HG02798 (cell line): ENCODE measurements at regions not wholly inside any gene's neighbourhood (a gene's known extent, or its start where the extent isn't known, plus 50 kb on each side); places are given as distances from the start of the nearest gene placed in this dataset.

Source experiments
- ATAC-seq: cut with Tn5 transposase; IDR thresholded peaks from one replicate; pipeline ENCODE4 v1.9.1; 2021; ENCODE audit warnings: mild to moderate bottlenecking; ENCODE audit not compliant: unreplicated experiment, poor library complexity

DNA sequence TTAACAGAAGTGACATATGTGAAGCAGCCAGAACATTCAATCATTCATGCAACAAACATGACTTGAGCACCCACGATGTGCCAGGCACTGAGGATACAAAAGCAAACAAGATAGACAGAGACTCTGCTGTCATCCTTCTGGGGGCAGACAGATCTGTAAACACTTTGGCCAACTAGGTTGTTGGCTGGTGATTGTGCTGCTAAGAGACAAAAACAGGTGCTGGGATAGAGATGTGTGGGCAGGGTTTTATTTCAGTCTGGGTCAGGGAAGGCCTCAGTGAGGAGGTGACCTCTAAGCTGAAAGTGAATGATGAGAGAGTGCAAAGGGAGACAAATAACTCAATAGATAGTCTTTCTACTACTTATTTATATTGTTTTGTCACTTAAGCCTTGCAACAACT, 147.0 kb upstream of the VEPH1 start:
- ATAC-seq = no peak

GRCh38 chr3:157649511-157649910, 146.3 kb upstream of the VEPH1 start:
- no peak for ATAC-seq

DNA sequence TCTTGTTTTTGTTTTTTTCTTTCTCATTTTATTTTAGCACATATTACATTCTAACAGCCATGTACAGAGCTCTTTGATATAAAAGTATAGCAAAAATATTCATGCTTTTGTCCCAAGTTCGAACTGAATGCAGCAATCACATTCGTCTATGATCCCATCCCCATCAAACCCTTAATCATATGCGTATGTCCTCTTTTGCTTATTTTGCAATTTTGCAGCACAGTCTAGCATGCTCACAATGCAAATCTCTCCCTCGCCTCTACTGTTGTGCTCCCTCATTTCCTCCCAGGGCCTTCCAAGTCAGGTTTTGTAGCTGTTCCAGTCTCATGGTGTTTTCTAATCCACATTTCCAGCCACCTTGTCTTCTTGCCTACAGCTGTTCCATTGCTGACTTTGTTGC, 144.6 kb upstream of the VEPH1 start:
- ATAC-seq = no peak

DNA sequence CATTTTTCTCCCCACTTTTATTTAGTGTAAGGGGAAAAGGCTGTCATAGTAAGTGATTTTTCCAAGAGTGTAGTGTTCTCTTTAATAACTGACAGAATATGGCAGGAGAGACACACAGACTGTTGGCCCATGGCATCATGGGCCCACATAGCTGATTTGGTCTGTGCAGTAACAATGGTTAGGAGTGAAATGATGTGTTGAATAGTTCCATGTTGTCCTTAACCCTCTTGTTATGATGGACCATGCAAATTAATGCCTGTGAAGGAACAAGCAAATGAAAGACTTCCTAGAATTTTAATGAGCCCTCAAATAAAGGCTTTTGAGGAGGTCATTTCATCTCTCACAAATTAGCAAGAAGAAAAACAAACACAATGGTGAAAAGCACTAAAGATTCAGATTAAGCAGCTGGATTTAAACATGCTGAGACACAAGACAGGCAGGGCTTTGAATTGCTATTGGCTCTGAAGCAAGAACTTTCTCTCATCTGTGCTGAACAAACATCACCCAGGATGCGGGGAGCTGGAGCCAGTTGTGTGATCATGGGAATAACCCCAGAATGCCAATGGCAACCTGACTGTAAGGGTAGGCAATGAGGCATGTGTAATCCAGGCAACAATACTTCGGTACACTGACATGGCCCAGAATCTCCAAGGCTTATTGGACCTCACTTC, 136.7 kb upstream of the VEPH1 start:
- ATAC-seq = no peak

DNA sequence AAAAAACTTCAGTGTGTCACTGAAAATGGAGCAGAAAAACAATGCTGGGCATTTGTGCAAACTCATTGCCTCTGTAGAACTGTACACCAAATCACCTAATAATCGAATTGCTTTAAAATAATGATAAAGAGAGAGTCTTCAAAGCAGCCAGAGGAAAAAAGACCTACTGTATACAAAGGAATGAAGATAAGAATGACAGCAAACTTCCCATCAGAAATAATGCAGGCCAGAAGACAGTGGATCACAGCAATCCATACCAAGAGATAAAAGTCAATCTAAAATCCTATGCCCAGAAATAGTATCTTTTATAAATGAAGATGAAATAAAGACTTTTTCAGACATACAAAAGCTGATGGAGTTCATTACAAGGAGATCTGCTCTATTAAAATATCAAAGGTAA, 134.7 kb upstream of the VEPH1 start:
- ATAC-seq = no peak

GRCh38 chr3:157633241-157633640, 130.0 kb upstream of the VEPH1 start:
- no peak for ATAC-seq

GRCh38 chr3:157632075-157632474, 128.9 kb upstream of the VEPH1 start:
- ATAC-seq = no peak

DNA sequence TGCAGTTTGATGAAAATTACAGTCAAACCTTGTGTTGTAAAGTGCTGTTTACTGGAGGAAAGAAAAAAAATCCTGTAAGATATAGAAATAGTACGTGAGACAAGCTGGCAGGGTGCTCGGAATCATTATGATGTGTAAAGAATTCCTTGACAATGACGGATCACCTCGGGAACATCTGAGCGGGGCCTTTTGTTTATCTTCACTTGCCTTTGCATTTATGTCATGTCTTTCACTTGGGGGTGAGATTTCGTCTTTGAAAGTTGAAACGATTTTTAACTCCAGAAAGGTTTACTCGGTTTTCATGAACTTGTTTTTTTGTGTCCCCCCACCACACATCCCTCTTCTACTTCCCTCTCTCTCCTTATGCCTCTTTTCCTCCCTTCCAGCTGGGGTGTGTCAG, 128.3 kb upstream of the VEPH1 start:
- ATAC-seq = no peak

GRCh38 chr3:157626817-157627216, 123.6 kb upstream of the VEPH1 start:
- no peak for ATAC-seq

GRCh38 chr3:157624801-157625200, 121.6 kb upstream of the VEPH1 start:
- no peak for ATAC-seq

DNA sequence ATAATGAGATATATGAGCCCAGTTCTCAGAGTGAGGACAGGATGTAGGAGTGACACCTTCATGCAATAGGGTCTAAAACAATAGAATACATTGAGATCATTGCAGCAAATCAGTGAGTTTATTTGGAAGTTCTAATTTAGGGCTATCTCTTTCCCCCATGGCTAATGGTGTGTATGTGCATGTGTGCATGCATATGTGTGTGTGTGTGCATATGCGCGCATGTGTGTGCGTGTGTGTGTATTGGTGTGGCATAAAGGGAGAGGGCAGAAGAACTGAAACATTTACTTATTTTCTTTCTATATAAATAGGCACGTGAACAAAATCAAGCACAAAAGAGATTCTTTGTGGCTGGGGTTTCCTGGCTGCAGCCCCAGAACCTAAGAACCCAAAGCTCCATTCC, 115.7 kb upstream of the VEPH1 start:
- no peak for ATAC-seq

- ATAC-seq = peak; percentile 76
These were observed 115.0 kb upstream of the VEPH1 start for GRCh38 chr3:157618075-157618760.

GRCh38 chr3:157614896-157615295, 111.7 kb upstream of the VEPH1 start:
- no peak for ATAC-seq

GRCh38 chr3:157611536-157612076, 108.4 kb upstream of the VEPH1 start:
- no peak for ATAC-seq

DNA sequence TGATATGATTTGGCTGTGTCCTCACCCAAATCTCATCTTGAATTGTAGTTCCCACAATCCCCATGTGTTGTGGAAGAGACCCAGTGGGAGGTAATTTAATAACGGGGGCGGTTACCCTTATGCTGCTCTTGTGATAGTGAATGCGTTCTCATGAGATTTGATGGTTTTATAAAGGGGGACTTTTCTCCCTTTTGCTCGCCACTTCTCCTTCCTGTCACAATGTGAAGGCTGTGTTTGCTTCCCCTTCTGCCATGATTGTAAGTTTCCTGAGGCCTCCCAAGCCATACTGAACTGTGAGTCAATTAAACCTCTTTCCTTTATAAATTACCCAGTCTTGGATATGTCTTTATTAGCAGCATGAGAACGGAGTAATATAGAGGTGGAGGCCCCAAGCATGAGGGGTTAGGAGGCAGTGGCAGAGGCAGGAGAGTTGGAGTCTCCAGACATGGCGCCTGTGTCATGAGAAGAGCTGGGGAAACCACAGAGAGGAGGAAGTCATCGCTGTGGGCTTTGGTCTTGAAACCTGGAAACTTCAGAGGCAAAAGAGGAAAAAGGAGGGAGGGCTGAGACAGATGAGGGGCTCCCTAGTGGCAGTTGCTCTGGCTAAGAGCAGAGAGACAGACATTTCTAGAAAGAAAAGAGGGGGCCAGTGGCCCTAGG, 107.8 kb upstream of the VEPH1 start:
- no peak for ATAC-seq

DNA sequence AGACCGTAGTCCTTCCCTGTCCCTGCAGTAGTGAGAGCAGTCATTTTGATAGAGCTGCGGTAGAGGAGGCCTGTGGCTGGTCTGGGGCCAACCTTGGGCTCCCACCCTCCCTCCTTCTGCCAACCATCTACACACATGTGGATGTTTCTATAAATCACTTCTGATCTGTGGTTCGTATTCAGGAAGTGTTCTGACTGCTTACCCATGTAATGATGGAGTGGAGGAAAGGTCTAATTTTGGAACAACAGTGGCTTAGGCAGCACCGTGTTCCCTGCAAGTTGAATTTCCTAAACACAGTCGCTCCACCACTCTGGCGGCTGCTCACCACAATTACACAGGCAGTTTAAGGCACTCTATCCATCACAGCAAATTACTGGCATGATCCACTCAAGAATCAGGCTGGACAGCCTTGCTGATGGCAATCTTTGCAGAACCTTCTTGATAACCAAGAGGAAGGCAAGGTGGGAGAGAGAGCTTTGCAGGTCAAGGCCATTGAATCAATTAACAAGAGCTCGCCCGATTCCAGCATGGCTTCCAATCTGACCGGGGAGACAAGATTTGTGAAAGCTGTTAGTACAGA, 104.7 kb upstream of the VEPH1 start:
- no peak for ATAC-seq

DNA sequence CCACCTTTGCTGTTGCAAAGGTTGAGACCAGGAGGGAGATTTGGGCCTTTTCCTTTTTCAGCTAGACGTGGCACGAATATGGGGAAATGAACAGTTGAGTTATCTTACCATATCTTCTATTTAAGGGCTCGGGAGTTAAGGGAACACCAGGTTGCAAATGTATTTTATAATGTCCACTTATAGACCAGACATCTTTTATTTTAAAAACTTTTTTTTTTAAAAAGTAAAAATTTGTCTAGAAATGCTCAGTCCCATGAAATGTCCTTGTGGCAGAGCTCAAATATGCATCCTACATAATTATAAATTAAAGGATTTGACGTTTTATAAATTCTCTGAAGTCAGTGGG, 103.6 kb upstream of the VEPH1 start:
- ATAC-seq = no peak

DNA sequence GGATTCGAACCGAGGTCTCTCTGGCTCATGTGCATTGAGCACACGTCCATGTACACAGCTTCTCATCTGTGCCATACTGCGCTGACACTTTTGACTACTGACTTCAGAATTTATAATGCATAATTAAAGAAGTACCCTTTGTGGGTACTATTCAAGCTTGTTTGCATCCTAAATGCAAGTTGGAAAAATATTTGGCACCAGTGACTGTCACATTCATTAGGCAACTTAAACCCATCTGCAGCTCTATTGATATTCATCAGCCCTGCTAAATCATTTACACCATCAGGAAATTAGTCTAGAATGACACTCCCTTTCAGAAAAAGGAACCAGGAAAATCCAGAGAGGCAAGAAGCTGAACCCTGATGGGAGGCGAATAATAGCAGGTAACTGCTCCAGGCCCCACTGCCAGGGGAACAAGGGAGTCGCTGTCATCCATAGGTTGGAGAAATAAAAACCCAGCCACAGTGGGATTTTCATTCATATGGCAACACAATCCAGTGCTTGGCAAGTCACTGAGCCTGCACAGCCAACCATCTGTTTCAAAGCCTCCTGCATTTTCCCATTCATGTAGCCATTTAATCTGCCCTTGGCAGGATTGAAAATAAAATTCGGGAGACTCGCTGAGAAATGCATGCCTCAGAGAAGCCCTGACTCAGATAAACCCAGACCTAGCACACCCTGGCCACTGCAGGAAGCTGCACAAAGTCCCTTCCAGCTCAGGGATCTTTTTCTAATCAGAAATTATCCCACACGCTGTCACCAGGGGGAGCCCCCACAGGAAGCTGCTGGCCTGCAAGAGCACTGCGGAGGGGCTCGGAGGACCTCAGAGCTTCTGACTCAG, 103.0 kb upstream of the VEPH1 start:
- peak; percentile 96 for ATAC-seq

DNA sequence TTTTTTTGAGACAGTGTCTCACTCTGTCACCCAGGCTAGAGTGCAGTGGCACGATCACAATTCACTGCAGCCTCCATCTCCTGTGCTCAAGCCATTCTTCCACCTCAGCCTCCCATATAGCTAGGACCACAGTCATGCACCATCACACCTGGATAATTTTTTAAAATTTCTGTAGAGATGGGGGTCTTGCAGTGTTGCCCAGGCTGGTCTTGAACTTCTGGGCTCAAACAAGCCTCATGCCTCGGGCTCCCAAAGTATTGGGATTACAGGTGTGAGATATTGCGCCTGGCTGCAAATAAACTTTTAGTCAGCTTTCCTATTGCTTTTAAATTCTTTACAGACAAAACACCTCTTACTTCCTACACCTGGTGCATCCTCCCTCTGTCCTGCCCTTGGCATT, 102.1 kb upstream of the VEPH1 start:
- no peak for ATAC-seq

DNA sequence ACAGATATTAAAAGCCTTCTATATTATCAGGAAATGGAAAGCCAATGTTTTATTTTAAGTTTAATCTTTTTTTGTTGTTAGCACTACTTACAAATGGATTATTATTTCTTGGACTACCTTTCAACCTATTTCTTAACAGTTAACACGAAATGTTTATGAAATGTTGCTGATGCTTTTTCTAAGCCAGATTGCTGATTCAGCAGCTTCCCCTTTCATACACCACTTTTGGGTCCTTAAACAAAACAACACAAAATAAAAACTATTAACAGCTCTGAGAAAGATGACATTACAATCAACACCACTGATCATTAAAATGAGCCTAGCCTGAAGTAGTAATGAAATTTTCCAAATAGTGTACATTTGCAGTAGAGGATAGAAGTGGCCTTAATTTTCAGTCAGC, 99.2 kb upstream of the VEPH1 start:
- no peak for ATAC-seq
